H54 (cell line): ENCODE measurements at regions not wholly inside any gene's neighbourhood (a gene's known extent, or its start where the extent isn't known, plus 50 kb on each side); places are given as distances from the start of the nearest gene placed in this dataset.
A peak's percentile ranks its signal among the peaks of the same experiment; 100 is the strongest.
"Not testable (repeated sequence)": the region's sequence is repeated elsewhere in the genome, so short reads cannot be mapped to it uniquely, and the experiment has no call there.

ENCODE experiments used
- DNase-seq: peaks from one replicate; pipeline ENCODE4 v3.0.0; 2011; ENCODE audit warnings: low spot score, mixed read lengths; ENCODE audit not compliant: insufficient read length
- FAIRE-seq: peaks from 3 replicates; lab custom pipeline; 2011; peaks lifted over from hg19 to GRCh38; lab: Jason Lieb, UNC
- POLR2A ChIP-seq: IDR thresholded peaks from 2 replicates; pipeline ENCODE4 v1.6.1; 2011; ENCODE audit warnings: low read depth, mild to moderate bottlenecking, low read length

GRCh38 chr4:137968956-137969678, 273.0 kb downstream of the SLC7A11 start:
- TF ChIP-seq POLR2A, result no peak
- FAIRE-seq (no peak), DNase-seq (no peak)

- DNase-seq (no peak), FAIRE-seq (no peak)
- TF ChIP-seq POLR2A, result no peak
These were observed 274.5 kb downstream of the SLC7A11 start for GRCh38 chr4:137967480-137968190.

- no peak for FAIRE-seq
- no peak for DNase-seq
- TF ChIP-seq POLR2A, result no peak
These were observed 275.6 kb downstream of the SLC7A11 start for GRCh38 chr4:137966504-137966903.

- DNase-seq (no peak), FAIRE-seq (no peak)
- no peak for TF ChIP-seq POLR2A
These were observed 281.1 kb downstream of the SLC7A11 start for GRCh38 chr4:137961051-137961438.

- TF ChIP-seq POLR2A, result no peak
- FAIRE-seq (peak; percentile 91), DNase-seq (no peak)
These were observed 281.6 kb downstream of the SLC7A11 start for GRCh38 chr4:137960371-137961050.

- FAIRE-seq (no peak), DNase-seq (no peak)
- no peak for TF ChIP-seq POLR2A
These were observed 284.3 kb downstream of the SLC7A11 start for GRCh38 chr4:137957806-137958205.

GRCh38 chr4:137956256-137956655, 285.9 kb downstream of the SLC7A11 start:
- FAIRE-seq (no peak), DNase-seq (no peak)
- TF ChIP-seq POLR2A, result no peak

GRCh38 chr4:137955595-137955994, 286.6 kb downstream of the SLC7A11 start:
- no peak for DNase-seq
- FAIRE-seq, result no peak
- no peak for TF ChIP-seq POLR2A

GRCh38 chr4:137952116-137952515, 290.0 kb downstream of the SLC7A11 start:
- no peak for TF ChIP-seq POLR2A
- DNase-seq, result no peak
- FAIRE-seq, result no peak

GRCh38 chr4:137950286-137950685, 291.9 kb downstream of the SLC7A11 start:
- FAIRE-seq (no peak), DNase-seq (no peak)
- no peak for TF ChIP-seq POLR2A

- DNase-seq, result no peak
- no peak for TF ChIP-seq POLR2A
- FAIRE-seq, result no peak
These were observed 292.4 kb downstream of the SLC7A11 start for GRCh38 chr4:137949746-137950145.

- FAIRE-seq, result no peak
- TF ChIP-seq POLR2A, result no peak
- DNase-seq, result no peak
These were observed 295.5 kb downstream of the SLC7A11 start for GRCh38 chr4:137946453-137947174.

- DNase-seq, FAIRE-seq: not testable (repeated sequence)
These were observed 299.3 kb downstream of the SLC7A11 start for GRCh38 chr4:137942815-137943214.

GRCh38 chr4:137942015-137942515, 300.1 kb downstream of the SLC7A11 start:
- DNase-seq, FAIRE-seq: not testable (repeated sequence)
